ENCODE measurements at regions not wholly inside any gene's neighbourhood (a gene's known extent, or its start where the extent isn't known, plus 50 kb on each side); places are given as distances from the start of the nearest gene placed in this dataset.

DNA sequence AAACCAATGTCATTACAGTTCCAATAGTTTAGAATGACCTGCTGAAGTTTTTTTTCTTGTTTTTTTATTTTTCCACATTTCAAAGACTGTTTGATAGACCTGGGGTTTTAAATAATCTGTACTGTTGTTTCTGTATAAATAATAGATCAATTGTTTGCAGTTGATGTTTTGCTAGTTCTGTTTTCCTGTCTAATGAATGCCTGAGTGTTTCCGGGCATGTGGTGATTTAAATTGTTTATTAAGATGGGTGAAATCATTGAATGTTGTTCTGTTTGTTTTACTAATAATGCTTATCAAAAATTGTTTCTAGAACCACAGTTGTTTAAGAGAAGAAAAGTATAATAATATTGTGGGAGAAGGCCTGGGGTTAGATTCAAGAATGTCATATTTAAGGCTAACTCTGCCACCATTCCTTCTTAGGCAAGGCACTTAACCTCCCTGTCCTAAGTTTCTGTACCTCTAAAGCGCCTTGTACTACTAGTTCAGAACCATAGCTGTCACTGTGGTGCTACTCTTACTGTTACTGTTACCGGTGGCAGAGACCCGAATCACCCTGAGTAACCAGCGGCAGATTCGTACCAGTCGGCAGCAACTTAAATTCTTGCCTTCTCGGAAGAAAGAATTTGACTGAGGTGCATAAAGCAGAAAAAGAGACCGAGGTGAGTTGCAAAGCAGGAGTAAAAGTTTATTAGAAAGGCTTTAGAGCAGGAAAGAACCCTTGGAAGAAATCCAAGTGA, 1014.1 kb downstream of the REEP3 start:
- TF ChIP-seq, protein P1, sequence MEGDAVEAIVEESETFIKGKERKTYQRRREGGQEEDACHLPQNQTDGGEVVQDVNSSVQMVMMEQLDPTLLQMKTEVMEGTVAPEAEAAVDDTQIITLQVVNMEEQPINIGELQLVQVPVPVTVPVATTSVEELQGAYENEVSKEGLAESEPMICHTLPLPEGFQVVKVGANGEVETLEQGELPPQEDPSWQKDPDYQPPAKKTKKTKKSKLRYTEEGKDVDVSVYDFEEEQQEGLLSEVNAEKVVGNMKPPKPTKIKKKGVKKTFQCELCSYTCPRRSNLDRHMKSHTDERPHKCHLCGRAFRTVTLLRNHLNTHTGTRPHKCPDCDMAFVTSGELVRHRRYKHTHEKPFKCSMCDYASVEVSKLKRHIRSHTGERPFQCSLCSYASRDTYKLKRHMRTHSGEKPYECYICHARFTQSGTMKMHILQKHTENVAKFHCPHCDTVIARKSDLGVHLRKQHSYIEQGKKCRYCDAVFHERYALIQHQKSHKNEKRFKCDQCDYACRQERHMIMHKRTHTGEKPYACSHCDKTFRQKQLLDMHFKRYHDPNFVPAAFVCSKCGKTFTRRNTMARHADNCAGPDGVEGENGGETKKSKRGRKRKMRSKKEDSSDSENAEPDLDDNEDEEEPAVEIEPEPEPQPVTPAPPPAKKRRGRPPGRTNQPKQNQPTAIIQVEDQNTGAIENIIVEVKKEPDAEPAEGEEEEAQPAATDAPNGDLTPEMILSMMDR (IDR thresholded peaks at IDR 0.05): no peak
- TF ChIP-seq EP300 (IDR thresholded peaks at IDR 0.05) (no peak), POLR2A (IDR thresholded peaks at IDR 0.05) (no peak)
